Mammary epithelial cell (primary cell): ENCODE measurements at regions not wholly inside any gene's neighbourhood (a gene's known extent, or its start where the extent isn't known, plus 50 kb on each side); places are given as distances from the start of the nearest gene placed in this dataset.

Experiments used
- CTCF ChIP-seq, 2 donors: IDR thresholded peaks in 1 of 2; conservative IDR thresholded peaks in 1 of 2; 2 replicates each; pipeline ENCODE4 v1.5.1; 2011 to 2012; ENCODE audit warnings: inconsistent platforms in 2 of 2, low read length in 2 of 2, mild to moderate bottlenecking in 2 of 2, control low read depth in 1 of 2, low read depth in 1 of 2; ENCODE audit not compliant: insufficient read depth in 1 of 2; ENCODE audit errors: extremely low read depth in 1 of 2
- EZH2 ChIP-seq: IDR thresholded peaks from 2 replicates; pipeline ENCODE4 v1.6.1; 2012; ENCODE audit warnings: low read length, inconsistent platforms, borderline replicate concordance

- TF ChIP-seq CTCF (conservative IDR thresholded peaks at IDR 0.05 in 1 of 2, IDR thresholded peaks at IDR 0.05 in 1 of 2; ENCODE audit: extremely low read depth in 1 of 2, insufficient read depth in 1 of 2, low read depth in 1 of 2, low read length in 2 of 2) = no peak
- no peak for TF ChIP-seq EZH2
Observed at GRCh38 chr13:29664591-29664990, 69.1 kb upstream of the SLC7A1 start.
